Activated CD4-positive, alpha-beta T cell treated with anti-CD3 and anti-CD28 coated beads, Interleukin-2, amount 10 ng/mL, durations not matched to agents 24 days and 14 days (primary cell): ENCODE measurements at regions not wholly inside any gene's neighbourhood (a gene's known extent, or its start where the extent isn't known, plus 50 kb on each side); places are given as distances from the start of the nearest gene placed in this dataset.
"Not testable (repeated sequence)": the region's sequence is repeated elsewhere in the genome, so short reads cannot be mapped to it uniquely, and the experiment has no call there.

Experiments used
- DNase-seq: peaks from one replicate; pipeline ENCODE4 v3.0.0; 2022
- H3K27ac Mint-ChIP-seq: one replicate; pipeline ENCODE4 v1.8.0; 2022; ENCODE audit warnings: mild to moderate bottlenecking, mixed read lengths
- H3K27me3 Mint-ChIP-seq: one replicate; pipeline ENCODE4 v1.8.0; 2022; ENCODE audit warnings: mixed read lengths
- H3K36me3 Mint-ChIP-seq: one replicate; pipeline ENCODE4 v1.8.0; 2022; ENCODE audit warnings: low read depth, mild to moderate bottlenecking, mixed read lengths
- H3K4me1 Mint-ChIP-seq: one replicate; pipeline ENCODE4 v1.8.0; 2021; ENCODE audit warnings: mixed read lengths
- H3K4me3 Mint-ChIP-seq: one replicate; pipeline ENCODE4 v1.8.0; 2022; ENCODE audit warnings: mild to moderate bottlenecking, moderate library complexity, mixed read lengths
- H3K9me3 Mint-ChIP-seq: one replicate; pipeline ENCODE4 v1.8.0; 2021; ENCODE audit warnings: mixed read lengths
- intact Hi-C: fragments of 100-400 bp; cut with micrococcal nuclease; formaldehyde crosslinking; loops from one replicate; pipeline ENCODE4 v1.15.1; 2023

DNA sequence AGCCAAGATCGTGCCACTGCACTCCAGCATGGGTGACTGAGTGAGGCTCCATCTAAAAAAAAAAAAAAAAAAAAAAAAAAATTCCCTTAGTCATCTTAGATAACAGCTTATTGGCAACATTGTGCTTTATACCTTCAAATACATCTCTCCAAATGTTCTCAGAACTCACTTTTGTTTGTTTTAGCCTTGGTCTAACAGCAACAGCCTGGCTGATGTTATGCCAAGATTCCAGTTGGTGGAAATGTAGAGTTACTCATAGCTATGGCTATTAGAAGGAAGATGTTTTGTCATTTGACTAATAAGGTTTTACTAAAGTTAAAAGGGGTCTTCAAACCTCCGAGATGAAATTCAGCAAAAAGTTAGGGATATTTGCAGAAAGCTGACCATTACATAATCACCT lies 481.4 kb downstream of the NEBL start:
- Mint-ChIP-seq H3K27ac (no peak overlapping the region), H3K36me3 (no peaks in the 10 kb centered on the region), H3K4me1 (no peaks in the 10 kb centered on the region), H3K4me3 (no peak overlapping the region), H3K9me3 (no peaks in the 10 kb centered on the region), H3K27me3 (no peaks in the 10 kb centered on the region)
- no peak for DNase-seq
- intact Hi-C loops = no loop called here

DNA sequence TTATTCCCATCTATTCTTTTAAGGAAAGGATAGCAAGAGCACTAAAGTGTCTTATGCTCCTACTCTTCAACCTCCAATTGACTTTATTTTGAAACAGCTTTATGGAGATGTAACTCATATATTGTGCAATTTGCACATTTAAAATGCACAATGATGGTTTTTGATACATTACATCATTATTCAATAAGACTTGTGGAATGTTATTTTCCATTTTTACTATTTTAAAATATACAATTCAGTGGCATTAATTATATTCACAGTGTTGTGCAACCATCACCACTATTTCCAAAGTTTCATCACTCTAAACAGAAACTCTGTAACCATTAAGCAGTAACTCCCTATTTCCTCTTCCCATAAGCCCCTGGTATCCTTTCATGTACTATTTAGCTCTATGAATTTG lies 489.8 kb downstream of the NEBL start:
- Mint-ChIP-seq H3K27me3 (no peaks in the 10 kb centered on the region), H3K9me3 (peaks cover 4% of the 10 kb centered on the region), H3K27ac (no peak overlapping the region), H3K4me1 (no peaks in the 10 kb centered on the region), H3K4me3 (no peak overlapping the region), H3K36me3 (no peaks in the 10 kb centered on the region)
- intact Hi-C loops = no loop called here
- no peak for DNase-seq

DNA sequence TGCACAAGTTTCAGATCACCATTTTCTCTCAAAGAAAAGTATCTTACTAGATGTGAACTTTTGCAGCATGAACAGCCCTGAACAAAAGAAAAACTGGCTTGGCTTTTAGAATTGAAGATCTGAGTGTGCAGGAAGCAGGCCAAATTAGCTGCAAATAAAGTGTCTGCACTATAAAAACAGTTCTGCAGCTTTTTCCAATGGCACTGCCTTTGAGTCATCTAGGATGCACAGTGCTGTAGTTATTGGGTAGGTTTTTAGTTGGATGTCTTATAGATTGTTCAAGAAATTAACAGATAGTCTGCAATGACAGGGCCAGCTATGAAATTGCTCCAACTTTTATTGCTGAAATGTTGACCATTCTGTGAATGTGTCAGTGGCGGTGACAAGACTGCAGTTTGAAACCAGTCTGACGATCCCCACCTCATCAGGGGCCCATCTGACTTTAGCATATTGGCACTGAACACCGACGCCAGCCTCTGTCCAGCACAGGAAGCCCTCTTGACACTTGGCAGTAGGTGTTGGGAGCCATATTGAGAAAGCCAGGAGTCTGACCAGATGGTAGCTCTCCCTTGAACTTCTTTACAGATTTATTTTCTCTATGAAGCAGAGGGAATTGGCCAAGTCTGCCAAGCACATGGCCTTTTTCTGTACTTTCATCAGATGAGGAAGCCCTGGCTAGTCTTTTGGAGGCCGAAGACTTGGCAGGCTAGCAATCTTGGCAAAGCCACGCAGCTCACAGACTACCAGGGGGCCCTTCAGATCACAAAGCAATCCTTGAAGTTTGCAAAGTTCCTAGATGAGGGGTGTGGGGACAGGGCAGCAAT lies 490.6 kb downstream of the NEBL start:
- no peak for DNase-seq
- Mint-ChIP-seq H3K27me3 (no peaks in the 10 kb centered on the region), H3K36me3 (no peaks in the 10 kb centered on the region), H3K27ac (no peak overlapping the region), H3K9me3 (peaks cover 4% of the 10 kb centered on the region), H3K4me1 (no peaks in the 10 kb centered on the region), H3K4me3 (no peak overlapping the region)
- intact Hi-C loops = no loop called here

GRCh38 chr10:20405761-20406160 lies 491.4 kb downstream of the NEBL start:
- Mint-ChIP-seq H3K4me1 (no peaks in the 10 kb centered on the region), H3K27me3 (no peaks in the 10 kb centered on the region), H3K27ac (no peak overlapping the region), H3K4me3 (no peak overlapping the region), H3K36me3 (no peaks in the 10 kb centered on the region), H3K9me3 (peaks cover 4% of the 10 kb centered on the region)
- intact Hi-C loops = no loop called here
- DNase-seq = no peak

DNA sequence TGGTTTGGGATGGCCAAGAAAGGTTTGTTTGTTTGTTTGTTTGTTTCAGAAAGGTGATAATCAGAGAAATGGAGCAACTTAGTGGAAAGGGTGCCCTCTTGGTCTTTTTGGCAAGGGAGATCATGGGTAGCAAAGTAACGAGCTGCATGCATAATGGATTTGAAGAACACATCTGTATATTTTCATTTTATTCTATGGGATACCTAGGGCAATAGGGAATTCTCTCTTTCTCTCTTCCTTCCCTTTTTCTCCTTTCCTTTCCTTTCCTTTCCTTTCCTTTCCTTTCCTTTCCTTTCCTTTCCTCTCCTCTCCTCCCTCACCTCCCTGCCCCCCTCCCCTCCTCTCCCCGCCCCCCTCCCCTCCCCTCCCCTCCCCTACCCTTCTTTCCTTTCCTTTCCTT lies 492.1 kb downstream of the NEBL start:
- Mint-ChIP-seq H3K4me1 (no peaks in the 10 kb centered on the region), H3K27me3 (no peaks in the 10 kb centered on the region), H3K4me3 (no peak overlapping the region), H3K27ac (no peak overlapping the region), H3K9me3 (peaks cover 4% of the 10 kb centered on the region), H3K36me3 (no peaks in the 10 kb centered on the region)
- DNase-seq = no peak
- intact Hi-C loops = no loop called here

DNA sequence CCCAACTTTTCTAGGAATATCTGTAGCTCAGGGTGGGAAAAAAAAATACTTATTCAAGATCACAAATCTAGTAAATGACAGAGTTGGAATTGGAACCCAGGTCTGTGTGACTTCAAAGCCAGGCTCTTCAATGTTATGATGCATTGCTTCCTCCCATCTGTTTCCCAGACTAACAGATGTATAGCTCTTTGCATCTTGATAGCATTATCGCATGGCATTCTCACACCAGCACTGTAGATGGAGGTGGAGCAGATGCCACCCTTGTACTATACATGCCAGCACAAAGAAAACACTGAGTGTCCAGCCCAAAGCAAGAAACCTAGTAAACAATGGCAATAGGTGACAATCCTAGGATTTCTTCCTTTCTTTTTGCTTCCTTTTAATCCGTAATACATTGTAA lies 497.3 kb downstream of the NEBL start:
- H3K36me3 Mint-ChIP-seq = no peaks in the 10 kb centered on the region

GRCh38 chr10:20396701-20397100 lies 500.4 kb downstream of the NEBL start:
- Mint-ChIP-seq H3K27me3 (no peaks in the 10 kb centered on the region), H3K27ac (no peak overlapping the region), H3K36me3 (no peaks in the 10 kb centered on the region), H3K9me3 (peaks cover 16% of the 10 kb centered on the region), H3K4me1 (no peaks in the 10 kb centered on the region), H3K4me3 (no peak overlapping the region)
- DNase-seq = no peak
- intact Hi-C loops = no loop called here

More for the DNA sequence above, 497.3 kb downstream of the NEBL start:
- DNase-seq = no peak
- Mint-ChIP-seq H3K27me3 (no peaks in the 10 kb centered on the region), H3K4me3 (no peak overlapping the region), H3K4me1 (no peaks in the 10 kb centered on the region), H3K9me3 (peaks cover 13% of the 10 kb centered on the region), H3K27ac (no peak overlapping the region)
- intact Hi-C loops = no loop called here

DNA sequence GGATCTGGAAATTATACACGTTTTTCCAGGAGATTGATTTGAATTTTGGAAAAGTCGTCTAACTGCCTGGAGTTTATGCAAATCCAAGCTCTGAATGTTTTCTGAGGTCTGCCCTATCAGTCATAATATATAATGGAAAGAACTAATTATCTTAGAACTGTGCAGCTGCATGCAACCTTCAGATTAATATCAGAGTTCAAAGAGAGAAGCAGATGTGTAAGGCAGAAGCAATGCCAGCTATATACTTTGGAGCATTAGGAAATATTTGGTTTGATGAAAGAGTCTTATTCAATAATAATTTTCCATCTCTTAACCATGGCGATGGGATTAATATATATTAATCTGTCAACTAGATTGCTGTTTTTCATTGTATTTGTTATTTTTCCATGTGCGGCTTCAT lies 500.9 kb downstream of the NEBL start:
- H3K27ac Mint-ChIP-seq = no peak overlapping the region
- no peak for DNase-seq
- no peaks in the 10 kb centered on the region for H3K4me1 Mint-ChIP-seq
- no peaks in the 10 kb centered on the region for H3K36me3 Mint-ChIP-seq
- intact Hi-C loops = no loop called here
- H3K9me3 Mint-ChIP-seq = peaks cover 16% of the 10 kb centered on the region
- H3K27me3 Mint-ChIP-seq = no peaks in the 10 kb centered on the region
- no peak overlapping the region for H3K4me3 Mint-ChIP-seq

- peaks cover 8% of the 10 kb centered on the region for H3K9me3 Mint-ChIP-seq
- no peak overlapping the region for H3K4me3 Mint-ChIP-seq
- no peak for DNase-seq
- intact Hi-C loops = no loop called here
- H3K27ac Mint-ChIP-seq = no peak overlapping the region
- no peaks in the 10 kb centered on the region for H3K27me3 Mint-ChIP-seq
- no peaks in the 10 kb centered on the region for H3K36me3 Mint-ChIP-seq
- no peaks in the 10 kb centered on the region for H3K4me1 Mint-ChIP-seq
Measured at GRCh38 chr10:20391629-20392028, 505.5 kb downstream of the NEBL start.

DNA sequence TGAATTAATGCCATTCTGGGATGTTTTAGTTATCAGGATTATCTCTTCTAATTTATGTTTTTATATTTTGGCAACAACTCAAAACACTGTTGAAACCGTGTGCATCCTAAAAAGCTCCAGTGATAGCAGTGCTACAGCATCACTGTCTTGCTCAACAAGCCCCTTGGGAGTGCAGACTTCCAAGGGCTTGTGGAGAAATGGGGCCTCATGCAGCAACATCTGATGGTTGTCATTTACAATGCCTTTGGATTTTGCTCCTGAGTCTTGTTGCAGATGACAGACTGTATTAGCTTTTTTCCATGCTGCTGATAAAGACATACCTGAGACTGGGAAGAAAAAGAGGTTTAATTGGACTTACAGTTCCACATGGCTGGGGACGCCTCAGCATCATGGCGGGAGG lies 515.4 kb downstream of the NEBL start:
- no peak overlapping the region for H3K4me3 Mint-ChIP-seq
- intact Hi-C loops = no loop called here
- H3K9me3 Mint-ChIP-seq = peaks cover 15% of the 10 kb centered on the region
- H3K36me3 Mint-ChIP-seq = no peaks in the 10 kb centered on the region
- H3K27ac Mint-ChIP-seq = no peak overlapping the region
- DNase-seq = no peak
- H3K27me3 Mint-ChIP-seq = no peaks in the 10 kb centered on the region
- no peaks in the 10 kb centered on the region for H3K4me1 Mint-ChIP-seq

GRCh38 chr10:20380401-20380800 lies 516.7 kb downstream of the NEBL start:
- no peaks in the 10 kb centered on the region for H3K4me1 Mint-ChIP-seq
- H3K27ac Mint-ChIP-seq = no peak overlapping the region
- H3K9me3 Mint-ChIP-seq = peaks cover 9% of the 10 kb centered on the region
- no peak overlapping the region for H3K4me3 Mint-ChIP-seq
- intact Hi-C loops = no loop called here
- no peaks in the 10 kb centered on the region for H3K27me3 Mint-ChIP-seq
- no peak for DNase-seq
- no peaks in the 10 kb centered on the region for H3K36me3 Mint-ChIP-seq

GRCh38 chr10:20372748-20373147 lies 524.4 kb downstream of the NEBL start:
- Mint-ChIP-seq H3K4me3 (no peak overlapping the region), H3K9me3 (peaks cover 13% of the 10 kb centered on the region), H3K36me3 (no peaks in the 10 kb centered on the region), H3K4me1 (no peaks in the 10 kb centered on the region), H3K27ac (no peak overlapping the region), H3K27me3 (no peaks in the 10 kb centered on the region)
- no peak for DNase-seq
- intact Hi-C loops = no loop called here

DNA sequence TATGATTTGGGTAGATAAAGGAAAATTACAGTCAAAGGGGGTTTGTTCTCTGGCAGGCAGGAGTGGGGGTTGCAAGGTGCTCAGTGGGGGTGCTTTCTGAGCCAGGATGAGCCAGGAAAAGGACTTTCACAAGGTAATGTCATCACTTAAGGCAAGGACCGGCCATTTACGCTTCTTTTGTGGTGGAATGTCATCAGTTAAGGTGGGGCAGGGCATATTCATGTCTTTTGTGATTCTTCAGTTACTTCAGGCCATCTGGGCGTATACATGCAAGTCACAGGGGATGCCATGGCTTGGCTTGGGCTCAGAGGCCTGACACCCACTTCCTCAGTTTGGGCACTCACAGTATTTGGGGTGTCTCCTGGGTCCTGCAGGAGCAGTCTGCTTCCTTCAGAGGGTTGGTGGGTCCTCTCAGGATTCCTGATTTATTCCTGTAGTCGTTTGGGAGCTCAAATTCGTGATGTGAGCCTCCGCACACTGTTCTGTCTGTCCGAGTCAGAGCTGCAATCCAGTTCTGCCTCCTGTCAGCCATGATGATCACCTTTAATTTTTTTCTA lies 526.1 kb downstream of the NEBL start:
- intact Hi-C loops, H3K4me1 Mint-ChIP-seq, H3K4me3 Mint-ChIP-seq, H3K36me3 Mint-ChIP-seq, H3K27ac Mint-ChIP-seq, DNase-seq, H3K27me3 Mint-ChIP-seq: not testable (repeated sequence)
- H3K9me3 Mint-ChIP-seq = peaks cover 13% of the 10 kb centered on the region

GRCh38 chr10:20369863-20370736 lies 527.0 kb downstream of the NEBL start:
- Mint-ChIP-seq H3K4me1 (no peaks in the 10 kb centered on the region), H3K36me3 (no peaks in the 10 kb centered on the region), H3K9me3 (peaks cover 13% of the 10 kb centered on the region), H3K27ac (no peak overlapping the region), H3K27me3 (no peaks in the 10 kb centered on the region), H3K4me3 (no peak overlapping the region)
- no peak for DNase-seq
- intact Hi-C loops = no loop called here
